Stimulated activated naive CD8-positive, alpha-beta T cell treated with anti-CD3 and anti-CD28 coated beads, Interleukin-15, amount 100 ng/mL, for 72 hours (primary cell): ENCODE measurements at regions not wholly inside any gene's neighbourhood (a gene's known extent, or its start where the extent isn't known, plus 50 kb on each side); places are given as distances from the start of the nearest gene placed in this dataset.
"Not testable (repeated sequence)": the region's sequence is repeated elsewhere in the genome, so short reads cannot be mapped to it uniquely, and the experiment has no call there.

Source experiments
- ATAC-seq: fragments of 150-1000 bp; cut with Tn5 transposase; 2 replicates; pipeline ENCODE4 v1.10.0; 2021; ENCODE audit warnings: mild to moderate bottlenecking, moderate library complexity
- DNase-seq, 2 donors: peaks; one replicate each; pipeline ENCODE4 v3.0.0; 2021 to 2022
- H3K27ac Mint-ChIP-seq, 2 donors: one replicate each; pipeline ENCODE4 v1.8.0; 2022; ENCODE audit warnings: mild to moderate bottlenecking in 2 of 2, mixed read lengths in 2 of 2, moderate library complexity in 2 of 2
- H3K27me3 Mint-ChIP-seq: one replicate; pipeline ENCODE4 v1.8.0; 2022; ENCODE audit warnings: mixed read lengths
- H3K4me1 Mint-ChIP-seq: one replicate; pipeline ENCODE4 v1.8.0; 2022; ENCODE audit warnings: mild to moderate bottlenecking, mixed read lengths
- H3K4me3 Mint-ChIP-seq, 2 donors: one replicate each; pipeline ENCODE4 v1.8.0; 2022; ENCODE audit warnings: mild to moderate bottlenecking in 2 of 2, mixed read lengths in 2 of 2, moderate library complexity in 1 of 2
- H3K9me3 Mint-ChIP-seq, 2 donors: one replicate each; pipeline ENCODE4 v1.8.0; 2022; ENCODE audit warnings: mixed read lengths in 2 of 2

- H3K4me1 Mint-ChIP-seq, result peaks cover 6% of the 10 kb centered on the region
- no peaks in the 10 kb centered on the region for H3K9me3 Mint-ChIP-seq
- no peaks in the 10 kb centered on the region for H3K27me3 Mint-ChIP-seq
- no peak for ATAC-seq
- peak overlapping the region in 1 of 2 donors; percentile 19 for H3K27ac Mint-ChIP-seq
- no peak overlapping the region for H3K4me3 Mint-ChIP-seq
- no peak for DNase-seq
Measured at GRCh38 chrX:13208281-13208935, 111.4 kb downstream of the ATXN3L start.

- no peaks in the 10 kb centered on the region for H3K9me3 Mint-ChIP-seq
- no peaks in the 10 kb centered on the region for H3K27me3 Mint-ChIP-seq
- H3K4me1 Mint-ChIP-seq, result no peaks in the 10 kb centered on the region
- no peak overlapping the region for H3K27ac Mint-ChIP-seq
- DNase-seq (no peak), ATAC-seq (no peak)
- H3K4me3 Mint-ChIP-seq, result no peak overlapping the region
Measured at GRCh38 chrX:13203271-13203670, 116.6 kb downstream of the ATXN3L start.

DNA sequence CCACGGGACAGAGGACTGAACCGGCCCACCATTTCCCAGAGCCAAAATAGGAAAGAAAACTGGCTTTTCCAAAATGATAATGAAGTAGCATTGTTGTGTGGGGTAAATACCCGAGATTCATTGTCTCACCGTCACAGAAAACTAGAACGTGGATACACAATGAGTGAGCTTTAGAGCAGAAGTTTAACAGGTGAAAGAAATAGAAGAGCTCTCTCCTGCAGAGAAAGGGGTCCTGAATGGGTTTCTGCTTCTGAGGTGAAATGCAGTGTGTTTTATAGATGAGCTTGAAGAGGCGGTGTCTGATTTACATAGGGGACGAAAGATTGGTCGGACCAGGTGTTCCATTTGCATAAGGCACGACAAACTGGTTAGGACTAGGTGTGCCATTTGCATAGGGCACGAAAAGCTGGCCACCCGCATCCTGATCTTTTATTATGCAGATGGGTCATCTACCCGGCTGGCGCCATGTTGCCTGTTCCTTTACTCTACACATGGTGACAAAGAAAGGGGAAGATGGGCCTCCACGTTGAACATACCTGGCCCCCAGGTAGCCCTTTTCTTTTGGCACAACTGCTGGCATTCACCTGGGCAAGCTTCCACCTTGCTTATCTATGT is 118.1 kb downstream of the ATXN3L start:
- no peaks in the 10 kb centered on the region for H3K9me3 Mint-ChIP-seq
- no peak for DNase-seq
- peaks cover 4% of the 10 kb centered on the region for H3K4me1 Mint-ChIP-seq
- no peak overlapping the region for H3K27ac Mint-ChIP-seq
- H3K4me3 Mint-ChIP-seq, result no peak overlapping the region
- H3K27me3 Mint-ChIP-seq, result no peaks in the 10 kb centered on the region
- no peak for ATAC-seq

DNA sequence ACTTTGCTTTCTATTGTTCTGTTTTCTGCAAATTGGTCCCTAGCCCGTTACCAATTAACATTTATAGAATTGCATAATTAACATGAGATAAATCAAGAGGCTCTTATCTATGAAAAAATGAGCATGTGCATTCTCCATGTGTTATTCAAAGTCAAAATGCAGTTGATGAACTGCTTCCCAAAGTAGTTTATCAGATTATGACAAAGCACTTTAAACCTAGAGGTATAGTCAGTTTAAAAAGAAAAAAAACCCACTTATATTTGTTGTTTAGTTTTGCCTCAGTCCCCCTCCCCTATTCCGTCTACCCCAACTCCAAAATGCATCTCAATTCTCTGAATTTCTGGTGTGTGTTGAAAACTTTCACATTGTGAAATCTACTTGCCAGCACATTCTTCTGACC is 119.5 kb downstream of the ATXN3L start:
- H3K4me3 Mint-ChIP-seq, result no peak overlapping the region
- no peak overlapping the region for H3K27ac Mint-ChIP-seq
- DNase-seq (no peak), ATAC-seq (no peak)
- H3K9me3 Mint-ChIP-seq, result no peaks in the 10 kb centered on the region
- no peaks in the 10 kb centered on the region for H3K27me3 Mint-ChIP-seq
- peaks cover 4% of the 10 kb centered on the region for H3K4me1 Mint-ChIP-seq

- Mint-ChIP-seq H3K9me3 (no peaks in the 10 kb centered on the region), H3K27ac (no peak overlapping the region)
- ATAC-seq, result no peak
Measured at GRCh38 chrX:13198762-13199064, 121.1 kb downstream of the ATXN3L start.

GRCh38 chrX:13198056-13198761 is 121.6 kb downstream of the ATXN3L start:
- Mint-ChIP-seq H3K27me3 (no peaks in the 10 kb centered on the region), H3K27ac (no peak overlapping the region), H3K9me3 (no peaks in the 10 kb centered on the region), H3K4me3 (no peak overlapping the region), H3K4me1 (peaks cover 4% of the 10 kb centered on the region)
- ATAC-seq (no peak), DNase-seq (no peak)

More at GRCh38 chrX:13198762-13199064, 121.1 kb downstream of the ATXN3L start:
- Mint-ChIP-seq H3K4me1 (peaks cover 4% of the 10 kb centered on the region), H3K4me3 (no peak overlapping the region), H3K27me3 (no peaks in the 10 kb centered on the region)
- no peak for DNase-seq

GRCh38 chrX:13196782-13197181 is 123.1 kb downstream of the ATXN3L start:
- no peak overlapping the region for H3K27ac Mint-ChIP-seq
- no peak overlapping the region for H3K4me3 Mint-ChIP-seq
- H3K27me3 Mint-ChIP-seq, result no peaks in the 10 kb centered on the region
- no peaks in the 10 kb centered on the region for H3K9me3 Mint-ChIP-seq
- DNase-seq (no peak), ATAC-seq (no peak)
- H3K4me1 Mint-ChIP-seq, result peaks cover 4% of the 10 kb centered on the region

GRCh38 chrX:13195340-13195739 is 124.5 kb downstream of the ATXN3L start:
- Mint-ChIP-seq H3K4me1 (peaks cover 4% of the 10 kb centered on the region), H3K27me3 (no peaks in the 10 kb centered on the region), H3K4me3 (no peak overlapping the region), H3K27ac (no peak overlapping the region), H3K9me3 (no peaks in the 10 kb centered on the region)
- DNase-seq, result no peak
- no peak for ATAC-seq

DNA sequence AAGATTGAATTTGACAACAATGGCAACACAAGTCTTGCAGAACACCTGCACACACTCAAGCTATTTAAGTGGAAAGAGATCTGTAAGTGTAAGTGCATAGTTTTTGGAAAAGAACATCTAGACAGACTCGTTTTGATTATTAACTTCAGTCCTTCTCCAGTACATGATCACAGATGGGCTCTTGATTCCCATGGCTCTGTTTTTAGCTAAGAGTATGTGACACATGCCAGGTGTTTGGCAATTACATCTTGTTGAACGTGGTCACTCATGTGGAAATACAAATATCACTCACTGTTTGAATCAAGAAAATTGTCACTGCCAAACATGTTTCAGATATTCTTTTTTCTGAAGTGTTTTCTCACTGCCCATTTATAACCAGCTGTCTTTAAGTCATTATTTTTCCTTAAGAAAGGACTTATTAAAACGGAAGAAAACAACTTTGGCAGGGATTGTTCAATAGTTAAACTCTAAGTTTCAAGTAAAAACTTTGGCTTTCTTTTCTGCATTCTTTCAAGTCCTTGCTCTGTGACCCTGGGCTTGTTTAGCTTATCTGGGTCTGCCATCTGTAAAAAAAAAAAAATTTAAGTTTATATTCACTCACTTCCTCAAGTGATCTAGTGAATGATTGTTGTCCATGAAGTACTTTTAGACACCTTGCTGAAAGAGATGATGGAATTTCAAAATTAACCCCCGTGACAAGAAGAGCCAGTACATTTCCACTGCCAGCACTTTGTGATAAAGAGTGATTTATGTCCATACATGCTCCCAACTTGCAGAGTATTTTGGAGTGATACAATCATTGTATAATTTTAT is 125.4 kb downstream of the ATXN3L start:
- DNase-seq, result no peak
- Mint-ChIP-seq H3K4me3 (no peak overlapping the region), H3K27me3 (no peaks in the 10 kb centered on the region), H3K4me1 (peaks cover 4% of the 10 kb centered on the region), H3K9me3 (no peaks in the 10 kb centered on the region), H3K27ac (peak overlapping the region in 1 of 2 donors; percentile 7)
- no peak for ATAC-seq

DNA sequence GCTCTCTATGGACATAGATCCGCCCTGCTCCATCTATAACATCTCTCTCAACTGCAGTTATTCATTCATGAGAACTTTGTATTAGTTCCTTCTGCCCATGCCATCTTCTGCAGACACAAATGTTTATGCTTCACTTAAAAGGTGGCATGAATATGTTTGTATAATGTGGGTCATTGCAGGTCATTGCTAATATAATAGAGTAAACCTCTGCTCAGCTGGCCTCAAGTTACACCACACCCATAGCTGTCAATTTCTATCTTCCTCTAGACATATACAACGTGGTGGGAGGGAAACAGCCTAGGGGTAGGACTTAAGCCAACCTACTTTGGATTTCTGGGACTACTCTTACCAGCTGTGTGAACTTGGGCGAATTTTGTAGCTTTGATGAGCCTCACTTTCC is 129.8 kb downstream of the ATXN3L start:
- ATAC-seq, result no peak

DNA sequence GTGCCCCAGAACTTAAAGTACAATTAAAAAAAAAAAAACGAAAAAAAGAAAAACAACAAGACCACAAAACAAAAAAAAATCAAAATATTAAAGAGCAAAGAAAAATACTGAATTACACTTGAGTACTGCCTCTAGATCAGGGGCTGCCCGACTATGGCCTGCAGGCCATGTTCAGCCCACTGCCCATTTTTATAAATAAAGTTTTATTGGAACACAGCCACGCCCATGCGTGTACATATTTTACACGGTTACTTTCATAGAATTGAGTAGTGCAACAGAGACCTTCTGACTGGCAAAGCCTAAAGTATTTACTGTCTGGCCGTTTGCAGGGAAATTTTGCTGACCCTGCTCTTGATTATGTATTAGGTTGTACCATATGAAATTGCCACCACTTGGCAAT is 130.5 kb downstream of the ATXN3L start:
- no peak overlapping the region for H3K27ac Mint-ChIP-seq
- no peak for ATAC-seq
- no peaks in the 10 kb centered on the region for H3K4me1 Mint-ChIP-seq
- no peak for DNase-seq
- H3K27me3 Mint-ChIP-seq, result no peaks in the 10 kb centered on the region
- no peak overlapping the region for H3K4me3 Mint-ChIP-seq
- peaks cover under 1 to 6% of the 10 kb centered on the region in 2 donors for H3K9me3 Mint-ChIP-seq

More for the DNA sequence above, 129.8 kb downstream of the ATXN3L start:
- Mint-ChIP-seq H3K4me1 (no peaks in the 10 kb centered on the region), H3K4me3 (no peak overlapping the region), H3K27me3 (no peaks in the 10 kb centered on the region), H3K27ac (no peak overlapping the region), H3K9me3 (no peaks in the 10 kb centered on the region)
- no peak for DNase-seq

DNA sequence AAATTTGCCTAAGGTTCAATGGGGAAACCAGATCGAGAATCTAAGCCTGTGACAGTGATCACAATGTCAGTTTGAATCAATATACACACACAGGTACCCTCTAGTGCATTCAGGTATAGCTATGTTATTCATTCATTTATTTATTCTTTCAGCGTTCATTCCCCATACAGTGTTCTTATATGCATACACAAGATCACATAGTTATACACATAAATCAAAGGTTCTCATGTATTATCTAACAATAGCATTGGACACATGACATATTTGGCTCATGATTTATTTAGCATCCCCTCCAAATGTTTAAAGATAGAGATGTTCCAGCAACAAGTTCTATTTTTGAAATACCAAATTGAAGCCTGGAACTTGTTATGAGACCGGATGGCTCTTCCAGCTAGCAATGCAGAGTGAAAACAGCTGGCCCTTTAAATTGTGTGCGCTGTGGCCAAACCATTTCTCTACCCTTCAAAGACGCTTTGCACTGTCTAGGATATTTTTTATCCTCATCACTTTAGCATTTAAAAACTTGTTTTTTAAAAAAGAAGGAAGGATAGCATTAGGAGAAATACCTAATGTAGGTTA is 131.0 kb downstream of the ATXN3L start:
- Mint-ChIP-seq H3K27me3 (no peaks in the 10 kb centered on the region), H3K9me3 (peaks cover 4 to 11% of the 10 kb centered on the region in 2 donors), H3K27ac (no peak overlapping the region), H3K4me1 (no peaks in the 10 kb centered on the region), H3K4me3 (no peak overlapping the region)
- no peak for ATAC-seq
- no peak for DNase-seq

DNA sequence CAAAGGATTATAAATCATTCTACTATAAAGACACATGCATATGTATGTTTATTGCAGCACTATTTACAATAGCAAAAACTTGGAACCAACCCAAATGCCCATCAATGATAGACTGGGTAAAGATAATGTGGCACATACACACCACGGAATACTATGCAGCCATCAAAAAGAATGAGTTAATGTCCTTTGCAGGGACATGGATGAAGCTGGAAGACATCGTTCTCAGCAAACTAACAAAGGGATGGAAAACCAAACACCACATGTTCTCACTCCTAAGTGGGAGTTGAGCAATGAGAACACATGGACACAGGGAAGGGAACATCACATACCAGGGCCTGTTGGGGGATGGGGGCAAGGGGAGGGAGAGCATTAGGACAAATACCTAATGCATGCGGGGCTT is 133.2 kb downstream of the ATXN3L start:
- peaks cover 4 to 13% of the 10 kb centered on the region in 2 donors for H3K9me3 Mint-ChIP-seq
- H3K4me3 Mint-ChIP-seq, DNase-seq, H3K27ac Mint-ChIP-seq, H3K4me1 Mint-ChIP-seq, ATAC-seq, H3K27me3 Mint-ChIP-seq: not testable (repeated sequence)

- Mint-ChIP-seq H3K27ac (no peak overlapping the region), H3K4me3 (no peak overlapping the region), H3K4me1 (peaks cover 5% of the 10 kb centered on the region), H3K27me3 (no peaks in the 10 kb centered on the region), H3K9me3 (peaks cover 4 to 20% of the 10 kb centered on the region in 2 donors)
- ATAC-seq, result no peak
- no peak for DNase-seq
Measured at GRCh38 chrX:13180807-13181206, 136.4 kb upstream of the FAM9C start.

DNA sequence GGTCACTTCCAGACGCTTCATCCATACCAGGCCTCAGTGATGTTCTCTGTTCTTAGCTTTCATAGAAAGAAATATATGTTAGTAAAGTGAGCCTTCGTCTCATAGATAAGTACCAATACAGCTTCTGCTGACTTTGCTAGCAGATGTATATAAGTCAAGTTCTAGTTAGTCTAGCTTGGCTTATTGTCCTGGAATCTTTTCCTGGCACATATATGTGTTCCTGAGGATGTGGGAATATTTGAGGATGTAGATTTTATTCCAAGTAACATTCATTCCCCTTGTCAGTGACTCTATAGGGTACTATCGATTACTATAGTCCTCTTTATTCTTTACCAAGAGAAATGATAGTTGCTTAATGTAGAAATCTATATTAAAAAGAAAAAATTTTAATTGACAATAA is 135.2 kb upstream of the FAM9C start:
- DNase-seq (no peak), ATAC-seq (no peak)
- Mint-ChIP-seq H3K27ac (no peak overlapping the region), H3K9me3 (peaks cover 4 to 16% of the 10 kb centered on the region in 2 donors), H3K4me1 (peaks cover 5% of the 10 kb centered on the region), H3K4me3 (no peak overlapping the region), H3K27me3 (no peaks in the 10 kb centered on the region)
